ENCODE measurements at regions not wholly inside any gene's neighbourhood (a gene's known extent, or its start where the extent isn't known, plus 50 kb on each side); places are given as distances from the start of the nearest gene placed in this dataset.

GRCh38 chr5:8714861-8715260, 831.0 kb downstream of the SEMA5A start:
- H3K4me1 ChIP-seq (replicated peaks in 1 of 2): no peaks in the 10 kb centered on the region
- no peak for DNase-seq
- intact Hi-C loops (cut with DNase I): no loop called here
- H3K36me3 ChIP-seq (replicated peaks in 1 of 2): no peaks in the 10 kb centered on the region
- no peaks in the 10 kb centered on the region for H3K9me3 ChIP-seq (replicated peaks in 1 of 3)
- TF ChIP-seq CTCF (IDR thresholded peaks at IDR 0.05) (no peak), POLR2A (IDR thresholded peaks at IDR 0.05) (no peak)
- no peak overlapping the region for H3K4me3 ChIP-seq
- H3K27me3 ChIP-seq: no peaks in the 10 kb centered on the region
- H3K27ac ChIP-seq: no peak overlapping the region
- 53 to 67% (median 62%) methylated on average over 1 of the region's 1 CpG for WGBS, 4 donors

- Histone ChIP-seq H3K27ac (no peak overlapping the region), H3K27me3 (no peaks in the 10 kb centered on the region), H3K4me3 (no peak overlapping the region), H3K9me3 (replicated peaks in 1 of 3) (no peaks in the 10 kb centered on the region), H3K4me1 (replicated peaks in 1 of 2) (no peaks in the 10 kb centered on the region), H3K36me3 (replicated peaks in 1 of 2) (no peaks in the 10 kb centered on the region)
- WGBS, 4 donors: 85 to 90% (median 87%) methylated on average over 7 of the region's 7 CpGs
- no peak for TF ChIP-seq CTCF (IDR thresholded peaks at IDR 0.05)
- no peak for TF ChIP-seq POLR2A (IDR thresholded peaks at IDR 0.05)
- intact Hi-C loops (cut with DNase I): no loop called here
- DNase-seq: no peak
These were observed 826.1 kb downstream of the SEMA5A start for GRCh38 chr5:8719796-8720195.

- intact Hi-C loops (cut with DNase I): no loop called here
- DNase-seq: no peak
- Histone ChIP-seq H3K27me3 (no peaks in the 10 kb centered on the region), H3K36me3 (replicated peaks in 1 of 2) (no peaks in the 10 kb centered on the region), H3K27ac (no peak overlapping the region), H3K9me3 (replicated peaks in 1 of 3) (no peaks in the 10 kb centered on the region), H3K4me1 (replicated peaks in 1 of 2) (no peaks in the 10 kb centered on the region), H3K4me3 (no peak overlapping the region)
- WGBS, 4 donors: 31 to 49% (median 43%) methylated on average over 5 of the region's 5 CpGs
- TF ChIP-seq POLR2A (IDR thresholded peaks at IDR 0.05): no peak
- no peak for TF ChIP-seq CTCF (IDR thresholded peaks at IDR 0.05)
These were observed 825.4 kb downstream of the SEMA5A start for GRCh38 chr5:8720506-8720905.

- no peaks in the 10 kb centered on the region for H3K27me3 ChIP-seq
- TF ChIP-seq CTCF (IDR thresholded peaks at IDR 0.05): no peak
- no peak for TF ChIP-seq POLR2A (IDR thresholded peaks at IDR 0.05)
- no peaks in the 10 kb centered on the region for H3K36me3 ChIP-seq (replicated peaks in 1 of 2)
- H3K27ac ChIP-seq: no peak overlapping the region
- 89 to 100% (median 90%) methylated on average over 1 of the region's 1 CpG for WGBS, 4 donors
- no peak overlapping the region for H3K4me3 ChIP-seq
- no peak for DNase-seq
- H3K9me3 ChIP-seq (replicated peaks in 1 of 3): no peaks in the 10 kb centered on the region
- H3K4me1 ChIP-seq (replicated peaks in 1 of 2): no peaks in the 10 kb centered on the region
- intact Hi-C loops (cut with DNase I): no loop called here
These were observed 824.3 kb downstream of the SEMA5A start for GRCh38 chr5:8721536-8721935.
